ENCODE measurements at regions not wholly inside any gene's neighbourhood (a gene's known extent, or its start where the extent isn't known, plus 50 kb on each side); places are given as distances from the start of the nearest gene placed in this dataset.

DNA sequence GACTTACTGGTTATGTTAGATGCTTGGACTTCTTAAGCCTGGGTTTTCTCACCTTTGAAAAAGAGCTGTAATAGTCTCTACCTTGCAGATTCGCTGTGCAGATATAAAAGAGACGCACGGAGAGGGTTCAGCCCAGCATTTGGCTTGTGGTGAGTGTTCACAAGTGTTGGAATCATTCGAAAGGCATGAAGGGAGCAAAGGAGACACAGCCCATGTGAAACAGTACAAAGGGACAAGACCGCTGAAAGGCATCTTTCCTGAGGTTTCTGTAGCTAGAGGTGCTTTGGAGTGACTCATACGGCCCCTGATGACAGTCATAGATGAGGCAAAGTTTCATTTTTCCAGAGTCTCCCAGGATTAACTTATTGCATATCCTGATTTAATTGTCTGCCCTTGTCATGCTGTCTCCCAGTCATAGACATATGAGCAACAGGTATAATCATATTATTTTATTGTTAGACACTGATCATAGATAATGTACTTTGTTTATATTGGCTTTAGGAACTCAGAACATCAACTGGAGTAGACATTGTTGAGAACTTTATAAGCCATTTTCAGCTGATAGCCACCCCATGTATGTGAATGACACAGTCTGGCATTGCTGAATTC is 171.1 kb downstream of the ADRA2A start:
- no peak for ATAC-seq (ENCODE audit: insufficient number of reproducible peaks, low FRiP score, low read depth)

DNA sequence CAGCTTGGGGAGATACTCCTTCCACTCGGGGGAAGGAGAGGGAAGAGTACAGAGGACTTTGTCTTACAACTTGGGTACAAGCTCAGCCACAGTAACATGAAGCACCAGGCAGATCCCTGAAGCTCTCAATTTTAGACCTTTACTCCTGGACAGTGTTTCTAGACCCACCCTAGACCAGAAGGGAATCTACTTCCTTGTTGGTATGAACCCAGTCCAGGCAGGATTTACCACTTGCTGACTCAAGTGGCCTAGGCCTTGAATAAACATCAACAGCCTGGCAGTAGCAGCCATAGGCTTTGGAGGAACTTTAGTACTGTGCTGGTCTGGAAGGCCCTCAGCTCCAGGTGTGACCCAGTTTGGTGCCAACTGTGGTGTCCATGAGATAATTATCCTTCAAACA is 173.1 kb downstream of the ADRA2A start:
- no peaks in the 10 kb centered on the region for H3K9me3 ChIP-seq
- no peak overlapping the region for H3K4me3 ChIP-seq
- no peaks in the 10 kb centered on the region for H3K4me1 ChIP-seq (ENCODE audit: control insufficient read depth in 1 of 2, low read depth in 2 of 2)
- H3K27ac ChIP-seq = no peak overlapping the region
- ATAC-seq (ENCODE audit: insufficient number of reproducible peaks, low FRiP score, low read depth) = no peak
- TF ChIP-seq, protein P1, sequence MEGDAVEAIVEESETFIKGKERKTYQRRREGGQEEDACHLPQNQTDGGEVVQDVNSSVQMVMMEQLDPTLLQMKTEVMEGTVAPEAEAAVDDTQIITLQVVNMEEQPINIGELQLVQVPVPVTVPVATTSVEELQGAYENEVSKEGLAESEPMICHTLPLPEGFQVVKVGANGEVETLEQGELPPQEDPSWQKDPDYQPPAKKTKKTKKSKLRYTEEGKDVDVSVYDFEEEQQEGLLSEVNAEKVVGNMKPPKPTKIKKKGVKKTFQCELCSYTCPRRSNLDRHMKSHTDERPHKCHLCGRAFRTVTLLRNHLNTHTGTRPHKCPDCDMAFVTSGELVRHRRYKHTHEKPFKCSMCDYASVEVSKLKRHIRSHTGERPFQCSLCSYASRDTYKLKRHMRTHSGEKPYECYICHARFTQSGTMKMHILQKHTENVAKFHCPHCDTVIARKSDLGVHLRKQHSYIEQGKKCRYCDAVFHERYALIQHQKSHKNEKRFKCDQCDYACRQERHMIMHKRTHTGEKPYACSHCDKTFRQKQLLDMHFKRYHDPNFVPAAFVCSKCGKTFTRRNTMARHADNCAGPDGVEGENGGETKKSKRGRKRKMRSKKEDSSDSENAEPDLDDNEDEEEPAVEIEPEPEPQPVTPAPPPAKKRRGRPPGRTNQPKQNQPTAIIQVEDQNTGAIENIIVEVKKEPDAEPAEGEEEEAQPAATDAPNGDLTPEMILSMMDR (IDR thresholded peaks at IDR 0.05) = no peak
- DNase-seq (ENCODE audit: low spot score) = no peak
- no peaks in the 10 kb centered on the region for H3K27me3 ChIP-seq (replicated peaks; ENCODE audit: insufficient read depth)
- no peaks in the 10 kb centered on the region for H3K36me3 ChIP-seq

More for the DNA sequence above, 171.1 kb downstream of the ADRA2A start:
- no peak for DNase-seq (ENCODE audit: low spot score)
- Histone ChIP-seq H3K36me3 (no peaks in the 10 kb centered on the region), H3K27me3 (replicated peaks; ENCODE audit: insufficient read depth) (no peaks in the 10 kb centered on the region), H3K27ac (no peak overlapping the region), H3K9me3 (no peaks in the 10 kb centered on the region), H3K4me1 (ENCODE audit: control insufficient read depth in 1 of 2, low read depth in 2 of 2) (no peaks in the 10 kb centered on the region), H3K4me3 (no peak overlapping the region)
- TF ChIP-seq, protein P1 (IDR thresholded peaks at IDR 0.05) = no peak

DNA sequence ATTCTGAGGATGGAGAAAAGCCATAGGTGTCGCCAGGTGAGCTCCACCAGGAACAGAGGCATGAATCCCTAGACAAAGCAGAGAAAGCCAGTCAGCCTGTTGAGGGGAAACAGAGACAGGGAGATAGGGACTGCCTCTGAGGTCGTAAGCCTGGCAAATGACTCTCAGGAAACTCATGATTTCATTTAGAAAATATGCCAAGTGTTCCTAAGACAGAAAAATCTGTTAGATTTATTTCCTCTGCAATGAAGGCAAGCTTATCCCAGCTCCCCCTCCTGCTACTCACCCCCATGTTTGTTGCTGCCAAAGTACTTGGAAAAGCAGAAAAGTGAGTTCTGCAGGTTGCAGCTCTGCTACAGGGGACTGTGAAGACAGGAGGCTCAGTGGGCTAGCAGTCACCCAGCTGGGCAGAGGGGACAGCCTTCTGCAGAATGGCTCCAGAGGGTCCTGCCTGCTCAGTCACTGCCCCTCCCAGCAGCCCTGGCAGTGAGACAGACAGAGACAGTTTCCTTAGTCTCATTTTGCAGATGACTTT is 184.3 kb downstream of the ADRA2A start:
- H3K36me3 ChIP-seq = no peaks in the 10 kb centered on the region
- H3K9me3 ChIP-seq = no peaks in the 10 kb centered on the region
- H3K4me3 ChIP-seq = no peak overlapping the region
- H3K27me3 ChIP-seq (replicated peaks; ENCODE audit: insufficient read depth) = no peaks in the 10 kb centered on the region
- no peaks in the 10 kb centered on the region for H3K4me1 ChIP-seq (ENCODE audit: control insufficient read depth in 1 of 2, low read depth in 2 of 2)
- no peak overlapping the region for H3K27ac ChIP-seq
- ATAC-seq (ENCODE audit: insufficient number of reproducible peaks, low FRiP score, low read depth) = no peak
- TF ChIP-seq, protein P1 (IDR thresholded peaks at IDR 0.05) = no peak
- DNase-seq (ENCODE audit: low spot score) = no peak

DNA sequence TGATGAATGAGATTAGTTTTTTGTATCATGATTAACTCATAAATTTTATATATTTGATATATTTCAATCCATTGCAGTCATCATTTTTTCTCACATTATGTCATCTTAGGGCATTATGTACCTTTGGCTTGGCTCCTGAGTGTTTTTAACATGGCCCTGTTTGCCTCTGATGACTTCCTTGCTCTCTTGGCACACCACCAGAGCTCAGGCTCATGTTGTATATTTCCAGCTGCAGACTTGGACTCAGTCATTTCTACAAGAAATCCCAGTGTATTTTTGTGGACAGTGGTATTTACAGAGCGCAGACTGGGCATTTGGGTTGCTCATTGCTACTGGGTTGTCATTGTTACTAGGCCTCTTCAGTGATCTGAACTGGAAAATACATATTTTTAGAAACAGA is 188.5 kb downstream of the ADRA2A start:
- H3K4me1 ChIP-seq (ENCODE audit: control insufficient read depth in 1 of 2, low read depth in 2 of 2) = no peaks in the 10 kb centered on the region
- no peak overlapping the region for H3K27ac ChIP-seq
- no peaks in the 10 kb centered on the region for H3K27me3 ChIP-seq (replicated peaks; ENCODE audit: insufficient read depth)
- DNase-seq (ENCODE audit: low spot score) = no peak
- no peak for ATAC-seq (ENCODE audit: insufficient number of reproducible peaks, low FRiP score, low read depth)
- no peak overlapping the region for H3K4me3 ChIP-seq
- no peaks in the 10 kb centered on the region for H3K36me3 ChIP-seq
- TF ChIP-seq, protein P1 (IDR thresholded peaks at IDR 0.05) = no peak
- H3K9me3 ChIP-seq = no peaks in the 10 kb centered on the region

DNA sequence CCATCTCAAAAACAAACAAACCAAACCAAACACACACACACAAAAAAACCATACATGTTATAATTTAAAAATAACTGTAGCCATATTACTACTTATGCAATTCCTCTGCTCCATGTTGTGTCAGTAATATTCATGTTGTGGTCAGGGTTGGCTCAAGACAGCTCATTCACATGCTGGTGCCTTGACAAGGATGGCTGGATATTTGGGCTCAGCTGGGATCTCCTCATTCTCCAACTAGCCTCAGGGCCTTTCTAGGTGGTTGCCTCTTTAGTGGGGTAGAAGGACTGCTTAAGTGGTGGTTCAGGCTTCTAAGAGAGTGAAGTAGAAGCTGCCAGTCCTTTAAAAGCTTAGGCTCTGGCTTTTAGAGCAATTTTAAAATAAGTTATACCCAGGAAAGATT is 189.3 kb downstream of the ADRA2A start:
- no peaks in the 10 kb centered on the region for H3K36me3 ChIP-seq
- DNase-seq (ENCODE audit: low spot score) (no peak), ATAC-seq (ENCODE audit: insufficient number of reproducible peaks, low FRiP score, low read depth) (no peak)
- TF ChIP-seq, protein P1 (IDR thresholded peaks at IDR 0.05) = no peak
- H3K4me1 ChIP-seq (ENCODE audit: control insufficient read depth in 1 of 2, low read depth in 2 of 2) = no peaks in the 10 kb centered on the region
- no peak overlapping the region for H3K4me3 ChIP-seq
- H3K27ac ChIP-seq = no peak overlapping the region
- H3K27me3 ChIP-seq (replicated peaks; ENCODE audit: insufficient read depth) = no peaks in the 10 kb centered on the region
- H3K9me3 ChIP-seq = no peaks in the 10 kb centered on the region
